ENCODE measurements at regions not wholly inside any gene's neighbourhood (a gene's known extent, or its start where the extent isn't known, plus 50 kb on each side); places are given as distances from the start of the nearest gene placed in this dataset.

DNA sequence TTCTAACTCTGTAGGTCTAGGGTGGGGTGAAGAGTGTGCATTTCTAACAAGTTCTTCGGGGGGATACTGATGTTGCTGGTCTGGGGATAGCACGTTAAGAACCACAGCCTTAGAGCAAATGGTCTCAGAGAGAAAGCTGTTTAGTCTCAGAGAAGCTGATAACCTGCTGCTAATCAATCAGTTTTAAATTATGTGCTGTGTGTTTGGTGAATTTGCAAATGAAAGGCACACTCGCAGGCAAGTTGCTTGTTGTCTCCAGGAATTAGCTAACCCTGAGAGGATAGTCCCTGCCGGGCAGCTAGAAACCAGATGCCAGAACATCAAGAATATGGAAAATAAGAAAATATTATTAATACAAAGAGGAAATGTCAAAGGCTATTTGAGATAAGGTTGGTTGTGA lies 79.2 kb downstream of the DMRT2 start:
- no peaks in the 10 kb centered on the region for H3K9me3 ChIP-seq
- DNase-seq (no peak), ATAC-seq (ENCODE audit: low FRiP score in 2 of 2) (no peak)
- H3K4me3 ChIP-seq: no peak overlapping the region
- no peak for TF ChIP-seq EP300 (IDR thresholded peaks at IDR 0.05)
- TF ChIP-seq, protein P1, sequence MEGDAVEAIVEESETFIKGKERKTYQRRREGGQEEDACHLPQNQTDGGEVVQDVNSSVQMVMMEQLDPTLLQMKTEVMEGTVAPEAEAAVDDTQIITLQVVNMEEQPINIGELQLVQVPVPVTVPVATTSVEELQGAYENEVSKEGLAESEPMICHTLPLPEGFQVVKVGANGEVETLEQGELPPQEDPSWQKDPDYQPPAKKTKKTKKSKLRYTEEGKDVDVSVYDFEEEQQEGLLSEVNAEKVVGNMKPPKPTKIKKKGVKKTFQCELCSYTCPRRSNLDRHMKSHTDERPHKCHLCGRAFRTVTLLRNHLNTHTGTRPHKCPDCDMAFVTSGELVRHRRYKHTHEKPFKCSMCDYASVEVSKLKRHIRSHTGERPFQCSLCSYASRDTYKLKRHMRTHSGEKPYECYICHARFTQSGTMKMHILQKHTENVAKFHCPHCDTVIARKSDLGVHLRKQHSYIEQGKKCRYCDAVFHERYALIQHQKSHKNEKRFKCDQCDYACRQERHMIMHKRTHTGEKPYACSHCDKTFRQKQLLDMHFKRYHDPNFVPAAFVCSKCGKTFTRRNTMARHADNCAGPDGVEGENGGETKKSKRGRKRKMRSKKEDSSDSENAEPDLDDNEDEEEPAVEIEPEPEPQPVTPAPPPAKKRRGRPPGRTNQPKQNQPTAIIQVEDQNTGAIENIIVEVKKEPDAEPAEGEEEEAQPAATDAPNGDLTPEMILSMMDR (IDR thresholded peaks at IDR 0.05): no peak
- TF ChIP-seq POLR2AphosphoS5 (IDR thresholded peaks at IDR 0.05): no peak
- TF ChIP-seq POLR2A (IDR thresholded peaks at IDR 0.05): no peak
- no peaks in the 10 kb centered on the region for H3K36me3 ChIP-seq
- H3K27me3 ChIP-seq: no peaks in the 10 kb centered on the region
- 15 to 34% methylated on average over 4 of the region's 4 CpGs for WGBS, 2 donors
- H3K27ac ChIP-seq: no peak overlapping the region
- no peaks in the 10 kb centered on the region for H3K4me1 ChIP-seq

DNA sequence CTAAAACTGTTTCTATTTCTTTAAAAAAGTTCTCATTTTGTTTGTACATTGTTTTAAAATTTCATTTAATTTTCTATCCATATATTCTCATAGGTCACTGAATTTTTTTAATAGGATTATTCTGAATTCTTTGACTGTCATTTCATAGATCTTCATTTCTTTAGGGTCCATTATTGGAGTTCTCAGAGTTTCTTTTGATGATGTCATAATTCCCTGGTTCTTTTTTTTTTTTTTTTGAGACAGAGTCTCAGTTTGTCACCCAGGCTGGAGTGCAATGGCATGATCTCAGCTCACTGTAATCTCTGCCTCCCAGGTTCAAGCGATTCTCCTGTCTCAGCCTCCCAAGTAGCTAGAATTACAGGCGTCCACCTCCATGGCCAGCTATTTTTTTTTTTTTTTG lies 89.9 kb downstream of the DMRT2 start:
- ATAC-seq (ENCODE audit: low FRiP score in 2 of 2): no peak
- H3K4me1 ChIP-seq: no peaks in the 10 kb centered on the region
- WGBS, 2 donors: 83 to 93% methylated on average over 2 of the region's 2 CpGs

DNA sequence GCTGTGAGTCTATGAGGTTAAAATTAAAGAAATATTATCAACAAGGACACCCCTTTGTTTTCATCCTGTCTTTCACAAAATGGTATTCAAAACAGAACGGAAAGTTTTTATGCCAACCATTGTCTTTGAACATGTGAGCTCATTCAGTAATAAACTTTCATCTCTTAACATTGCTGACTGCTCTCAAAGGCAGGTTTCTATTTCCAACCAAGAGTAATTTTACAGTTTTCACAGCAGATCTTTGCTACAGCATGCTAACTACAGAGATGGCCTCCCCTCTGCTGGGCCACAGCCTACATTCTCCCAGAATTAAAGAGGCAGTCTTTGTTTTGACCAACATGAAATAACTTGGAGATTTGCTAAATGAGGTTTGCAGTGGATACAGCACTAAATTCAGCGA lies 101.5 kb downstream of the DMRT2 start:
- ATAC-seq (ENCODE audit: low FRiP score in 2 of 2) (no peak), DNase-seq (no peak)
- Histone ChIP-seq H3K27me3 (no peaks in the 10 kb centered on the region), H3K27ac (no peak overlapping the region), H3K4me1 (no peaks in the 10 kb centered on the region), H3K36me3 (no peaks in the 10 kb centered on the region), H3K9me3 (no peaks in the 10 kb centered on the region), H3K4me3 (no peak overlapping the region)
- WGBS, 2 donors: 84 to 85% methylated on average over 2 of the region's 2 CpGs
- TF ChIP-seq POLR2AphosphoS5 (IDR thresholded peaks at IDR 0.05): no peak
- no peak for TF ChIP-seq POLR2A (IDR thresholded peaks at IDR 0.05)
- no peak for TF ChIP-seq EP300 (IDR thresholded peaks at IDR 0.05)
- TF ChIP-seq, protein P1 (IDR thresholded peaks at IDR 0.05): no peak

More for the DNA sequence above, 89.9 kb downstream of the DMRT2 start:
- Histone ChIP-seq H3K9me3 (peaks cover 0 to 7% (median under 1%) of the 10 kb centered on the region in 4 donors), H3K4me3 (no peak overlapping the region), H3K27me3 (no peaks in the 10 kb centered on the region), H3K36me3 (no peaks in the 10 kb centered on the region), H3K27ac (no peak overlapping the region)
- TF ChIP-seq POLR2A (IDR thresholded peaks at IDR 0.05): no peak
- TF ChIP-seq, protein P1 (IDR thresholded peaks at IDR 0.05): no peak
- TF ChIP-seq EP300 (IDR thresholded peaks at IDR 0.05): no peak
- no peak for DNase-seq

DNA sequence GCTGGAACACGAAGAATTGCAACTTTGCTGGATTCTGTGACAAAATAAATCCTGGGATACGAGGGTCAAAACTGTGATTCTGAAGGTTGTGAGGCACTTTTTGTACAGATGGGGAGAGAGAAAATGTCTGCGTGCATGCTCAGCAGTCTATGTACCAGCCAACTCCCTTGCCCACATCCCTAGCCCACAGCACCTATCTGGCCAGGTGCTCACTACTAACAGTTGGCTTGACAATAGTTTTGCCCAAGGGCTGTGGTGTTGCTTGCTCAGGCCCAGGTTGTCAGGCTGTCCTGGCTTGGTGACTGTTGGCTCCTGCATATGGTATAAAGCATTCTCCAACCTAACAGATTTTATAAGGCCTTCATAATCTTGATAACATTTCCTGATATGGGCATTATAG lies 102.0 kb downstream of the DMRT2 start:
- Histone ChIP-seq H3K27me3 (no peaks in the 10 kb centered on the region), H3K4me1 (no peaks in the 10 kb centered on the region), H3K36me3 (no peaks in the 10 kb centered on the region), H3K4me3 (no peak overlapping the region), H3K27ac (no peak overlapping the region), H3K9me3 (no peaks in the 10 kb centered on the region)
- no peak for DNase-seq
- no peak for ATAC-seq (ENCODE audit: low FRiP score in 2 of 2)
- WGBS, 2 donors: 74 to 77% methylated on average over 3 of the region's 3 CpGs
- TF ChIP-seq EP300 (IDR thresholded peaks at IDR 0.05) (no peak), POLR2A (IDR thresholded peaks at IDR 0.05) (no peak), POLR2AphosphoS5 (IDR thresholded peaks at IDR 0.05) (no peak)
- TF ChIP-seq, protein P1 (IDR thresholded peaks at IDR 0.05): no peak

DNA sequence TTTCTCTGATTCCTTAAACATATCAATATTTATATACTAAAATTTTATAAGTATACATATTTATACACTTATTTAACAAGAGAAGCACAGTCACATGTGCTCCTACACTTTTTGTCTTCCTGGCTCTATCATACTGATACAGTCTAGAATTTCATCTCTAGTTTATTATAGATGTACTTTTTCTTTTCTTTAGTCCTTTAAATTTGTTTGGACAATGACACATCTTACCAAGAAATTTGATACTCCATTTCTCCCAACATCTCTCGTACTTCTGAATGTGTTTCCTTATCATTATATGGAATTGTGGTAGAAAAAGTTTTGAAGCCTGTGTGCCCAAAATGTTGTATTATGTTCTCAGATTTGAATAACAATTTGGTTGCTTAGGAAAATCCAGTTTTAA lies 104.6 kb downstream of the DMRT2 start:
- TF ChIP-seq EP300 (IDR thresholded peaks at IDR 0.05): no peak
- no peak for TF ChIP-seq POLR2AphosphoS5 (IDR thresholded peaks at IDR 0.05)
- no peak for TF ChIP-seq POLR2A (IDR thresholded peaks at IDR 0.05)
- TF ChIP-seq, protein P1 (IDR thresholded peaks at IDR 0.05): no peak
- no peak overlapping the region for H3K4me3 ChIP-seq
- no peaks in the 10 kb centered on the region for H3K36me3 ChIP-seq
- H3K9me3 ChIP-seq: no peaks in the 10 kb centered on the region
- DNase-seq: no peak
- H3K4me1 ChIP-seq: no peaks in the 10 kb centered on the region
- H3K27ac ChIP-seq: no peak overlapping the region
- WGBS, 2 donors: 58 to 74% methylated on average over 1 of the region's 1 CpG
- ATAC-seq (ENCODE audit: low FRiP score in 2 of 2): no peak
- no peaks in the 10 kb centered on the region for H3K27me3 ChIP-seq
